ENCODE measurements at regions not wholly inside any gene's neighbourhood (a gene's known extent, or its start where the extent isn't known, plus 50 kb on each side); places are given as distances from the start of the nearest gene placed in this dataset.
"Not testable (repeated sequence)": the region's sequence is repeated elsewhere in the genome, so short reads cannot be mapped to it uniquely, and the experiment has no call there.

GRCh38 chr9:41652100-41652713 lies 463.1 kb upstream of the ZNG1F start:
- H3K27ac ChIP-seq, H3K4me3 ChIP-seq: not testable (repeated sequence)

GRCh38 chr9:41650086-41650485 lies 461.0 kb upstream of the ZNG1F start:
- not testable (repeated sequence) for H3K4me3 ChIP-seq; DNase-seq (ENCODE audit: low spot score); H3K27ac ChIP-seq; H3K27me3 ChIP-seq (replicated peaks; ENCODE audit: insufficient read depth); H3K36me3 ChIP-seq; H3K4me1 ChIP-seq (ENCODE audit: control insufficient read depth in 1 of 2, low read depth in 2 of 2); ATAC-seq (ENCODE audit: insufficient number of reproducible peaks, low FRiP score, low read depth); H3K9me3 ChIP-seq

More at GRCh38 chr9:41652100-41652713, 463.1 kb upstream of the ZNG1F start:
- not testable (repeated sequence) for H3K4me1 ChIP-seq (ENCODE audit: control insufficient read depth in 1 of 2, low read depth in 2 of 2); ATAC-seq (ENCODE audit: insufficient number of reproducible peaks, low FRiP score, low read depth); H3K9me3 ChIP-seq; H3K36me3 ChIP-seq; H3K27me3 ChIP-seq (replicated peaks; ENCODE audit: insufficient read depth); DNase-seq (ENCODE audit: low spot score)

- ATAC-seq (ENCODE audit: insufficient number of reproducible peaks, low FRiP score, low read depth); H3K4me1 ChIP-seq (ENCODE audit: control insufficient read depth in 1 of 2, low read depth in 2 of 2); H3K36me3 ChIP-seq; H3K9me3 ChIP-seq; H3K27me3 ChIP-seq (replicated peaks; ENCODE audit: insufficient read depth); DNase-seq (ENCODE audit: low spot score); H3K27ac ChIP-seq: not testable (repeated sequence)
- peak overlapping the region; percentile 56 for H3K4me3 ChIP-seq
Measured at GRCh38 chr9:41648564-41648963, 459.4 kb upstream of the ZNG1F start.

- ATAC-seq (ENCODE audit: insufficient number of reproducible peaks, low FRiP score, low read depth); H3K4me1 ChIP-seq (ENCODE audit: control insufficient read depth in 1 of 2, low read depth in 2 of 2); H3K36me3 ChIP-seq; H3K27ac ChIP-seq; H3K9me3 ChIP-seq; DNase-seq (ENCODE audit: low spot score); H3K4me3 ChIP-seq; H3K27me3 ChIP-seq (replicated peaks; ENCODE audit: insufficient read depth): not testable (repeated sequence)
Measured at GRCh38 chr9:41646246-41646645, 457.1 kb upstream of the ZNG1F start.

- not testable (repeated sequence) for H3K36me3 ChIP-seq; DNase-seq (ENCODE audit: low spot score); ATAC-seq (ENCODE audit: insufficient number of reproducible peaks, low FRiP score, low read depth); H3K27me3 ChIP-seq (replicated peaks; ENCODE audit: insufficient read depth); H3K9me3 ChIP-seq; H3K4me1 ChIP-seq (ENCODE audit: control insufficient read depth in 1 of 2, low read depth in 2 of 2)
- peak overlapping the region; percentile 73 for H3K4me3 ChIP-seq
- H3K27ac ChIP-seq, result peak overlapping the region in 1 of 2 donors; percentile 49
Measured at GRCh38 chr9:41643571-41644279, 454.6 kb upstream of the ZNG1F start.

GRCh38 chr9:41633726-41634125 lies 444.6 kb upstream of the ZNG1F start:
- not testable (repeated sequence) for H3K9me3 ChIP-seq; DNase-seq (ENCODE audit: low spot score); H3K27me3 ChIP-seq (replicated peaks; ENCODE audit: insufficient read depth); H3K4me3 ChIP-seq; ATAC-seq (ENCODE audit: insufficient number of reproducible peaks, low FRiP score, low read depth); H3K27ac ChIP-seq; H3K4me1 ChIP-seq (ENCODE audit: control insufficient read depth in 1 of 2, low read depth in 2 of 2); H3K36me3 ChIP-seq

- not testable (repeated sequence) for H3K9me3 ChIP-seq; H3K36me3 ChIP-seq; H3K4me3 ChIP-seq; H3K4me1 ChIP-seq (ENCODE audit: control insufficient read depth in 1 of 2, low read depth in 2 of 2); H3K27ac ChIP-seq; DNase-seq (ENCODE audit: low spot score); ATAC-seq (ENCODE audit: insufficient number of reproducible peaks, low FRiP score, low read depth); H3K27me3 ChIP-seq (replicated peaks; ENCODE audit: insufficient read depth)
Measured at GRCh38 chr9:41623666-41624065, 434.5 kb upstream of the ZNG1F start.

- ATAC-seq (ENCODE audit: insufficient number of reproducible peaks, low FRiP score, low read depth); DNase-seq (ENCODE audit: low spot score); H3K36me3 ChIP-seq; H3K27me3 ChIP-seq (replicated peaks; ENCODE audit: insufficient read depth); H3K9me3 ChIP-seq; H3K27ac ChIP-seq; H3K4me3 ChIP-seq; H3K4me1 ChIP-seq (ENCODE audit: control insufficient read depth in 1 of 2, low read depth in 2 of 2): not testable (repeated sequence)
Measured at GRCh38 chr9:41619254-41619653, 430.1 kb upstream of the ZNG1F start.

GRCh38 chr9:41606961-41607547 lies 417.9 kb upstream of the ZNG1F start:
- H3K4me3 ChIP-seq; H3K27me3 ChIP-seq (replicated peaks; ENCODE audit: insufficient read depth); H3K36me3 ChIP-seq; ATAC-seq (ENCODE audit: insufficient number of reproducible peaks, low FRiP score, low read depth); DNase-seq (ENCODE audit: low spot score); H3K27ac ChIP-seq; H3K4me1 ChIP-seq (ENCODE audit: control insufficient read depth in 1 of 2, low read depth in 2 of 2); H3K9me3 ChIP-seq: not testable (repeated sequence)

GRCh38 chr9:41565572-41565971 lies 376.5 kb upstream of the ZNG1F start:
- H3K9me3 ChIP-seq; H3K36me3 ChIP-seq; H3K4me3 ChIP-seq; ATAC-seq (ENCODE audit: insufficient number of reproducible peaks, low FRiP score, low read depth); H3K27me3 ChIP-seq (replicated peaks; ENCODE audit: insufficient read depth); H3K27ac ChIP-seq; H3K4me1 ChIP-seq (ENCODE audit: control insufficient read depth in 1 of 2, low read depth in 2 of 2); DNase-seq (ENCODE audit: low spot score): not testable (repeated sequence)

Data from thoracic aorta (tissue), 2 donors.